SK-N-MC (cell line): ENCODE measurements at regions not wholly inside any gene's neighbourhood (a gene's known extent, or its start where the extent isn't known, plus 50 kb on each side); places are given as distances from the start of the nearest gene placed in this dataset.

Experiments used
- EZH2 ChIP-seq: fragments of 200-600 bp; sonication (generic); IDR thresholded peaks from one replicate; pipeline ENCODE4 v1.6.1; 2017; ENCODE audit warnings: antibody characterized with exemption
- FOXP2 ChIP-seq: optimal IDR thresholded peaks from 2 replicates; pipeline ENCODE3; 2011; ENCODE audit warnings: mild to moderate bottlenecking, moderate library complexity; ENCODE audit not compliant: insufficient read depth; ENCODE audit errors: extremely low read length, control extremely low read depth
- POLR2AphosphoS5 ChIP-seq: IDR thresholded peaks from 2 replicates; pipeline ENCODE4 v1.6.1; 2012; ENCODE audit warnings: mild to moderate bottlenecking, low read depth, low read length, borderline replicate concordance

GRCh38 chr7:126202177-126202576 is 1050.6 kb downstream of the GRM8 start:
- TF ChIP-seq EZH2 (no peak), POLR2AphosphoS5 (no peak), FOXP2 (no peak)
